IMR-90 (cell line): ENCODE measurements at regions not wholly inside any gene's neighbourhood (a gene's known extent, or its start where the extent isn't known, plus 50 kb on each side); places are given as distances from the start of the nearest gene placed in this dataset.

ENCODE experiments used
- ATAC-seq: fragments of 200-7000 bp; cut with Tn5 transposase; 2 replicates; pipeline ENCODE4 v1.9.1; 2020; ENCODE audit warnings: low read depth, mild to moderate bottlenecking, moderate library complexity
- BruUV-seq: library from RNA; stranded (reverse); fragments of 400-500 nt; replicated peaks from 2 replicates; lab custom pipeline; 2021; lab: Mats Ljungman, UMichigan
- CTCF ChIA-PET: fragments of 300-600 bp; formaldehyde crosslinking; extraction: SDS; loops from one replicate; lab custom pipeline; 2021; ENCODE audit warnings: antibody characterized with exemption; lab: Yijun Ruan, JAX
- POLR2A ChIA-PET: fragments of 300-600 bp; sonication (Branson Sonifier 250); formaldehyde crosslinking; loops from one replicate; lab custom pipeline; 2022; ENCODE audit warnings: antibody characterized with exemption; ENCODE audit not compliant: unreplicated experiment; lab: Charles Lee
- DNase-seq: peaks from one replicate; pipeline ENCODE4 v3.0.0; 2013
- H2AFZ ChIP-seq: replicated peaks from 2 replicates; pipeline ENCODE3; 2013; ENCODE audit warnings: low read length, mild to moderate bottlenecking; ENCODE audit not compliant: poor library complexity
- H2AK5ac ChIP-seq: 2 replicates; pipeline ENCODE4 v1.6.1; 2013; ENCODE audit warnings: low read depth, low read length, inconsistent platforms
- H2AK9ac ChIP-seq: replicated peaks from 2 replicates; pipeline ENCODE3; 2013; ENCODE audit warnings: mild to moderate bottlenecking, low read depth, low read length, moderate library complexity; ENCODE audit not compliant: poor library complexity
- H2BK120ac ChIP-seq: 2 replicates; pipeline ENCODE4 v1.6.1; 2013; ENCODE audit warnings: low read depth, low read length, inconsistent platforms
- H2BK15ac ChIP-seq: 3 replicates; pipeline ENCODE4 v1.6.1; 2013; ENCODE audit warnings: low read depth, low read length, inconsistent platforms
- H2BK20ac ChIP-seq: 2 replicates; pipeline ENCODE4 v1.6.1; 2013; ENCODE audit warnings: low read depth, mild to moderate bottlenecking, inconsistent platforms, low read length, moderate library complexity
- H2BK5ac ChIP-seq: 2 replicates; pipeline ENCODE4 v1.6.1; 2013; ENCODE audit warnings: mild to moderate bottlenecking, low read depth, low read length, inconsistent platforms; ENCODE audit not compliant: poor library complexity, severe bottlenecking
- H3K14ac ChIP-seq: replicated peaks from 2 replicates; pipeline ENCODE4 v1.6.1; 2013; ENCODE audit warnings: low read depth, low read length, inconsistent platforms
- H3K18ac ChIP-seq: 2 replicates; pipeline ENCODE4 v1.6.1; 2013; ENCODE audit warnings: low read depth, low read length, control low read depth
- H3K23ac ChIP-seq: 2 replicates; pipeline ENCODE4 v1.6.1; 2013; ENCODE audit warnings: low read depth, low read length, inconsistent platforms
- H3K27ac ChIP-seq: 2 replicates; pipeline ENCODE4 v1.5.1; 2013; ENCODE audit warnings: mild to moderate bottlenecking, control low read depth, low read length; ENCODE audit not compliant: insufficient read depth
- H3K27me3 ChIP-seq: 2 replicates; pipeline ENCODE4 v1.6.1; 2013; ENCODE audit warnings: low read length; ENCODE audit not compliant: control insufficient read depth, insufficient read depth
- H3K36me3 ChIP-seq: 2 replicates; pipeline ENCODE4 v1.6.1; 2013; ENCODE audit warnings: low read length, mixed read lengths; ENCODE audit not compliant: control insufficient read depth, insufficient read depth
- H3K4ac ChIP-seq: 2 replicates; pipeline ENCODE4 v1.6.1; 2013; ENCODE audit warnings: low read depth, low read length, inconsistent platforms
- H3K4me1 ChIP-seq: 2 replicates; pipeline ENCODE4 v1.6.1; 2013; ENCODE audit warnings: low read length, mixed read lengths; ENCODE audit not compliant: control insufficient read depth, insufficient read depth
- H3K4me2 ChIP-seq: 2 replicates; pipeline ENCODE4 v1.6.1; 2013; ENCODE audit warnings: low read depth, mild to moderate bottlenecking, control low read depth, low read length, moderate library complexity
- H3K4me3 ChIP-seq: 2 replicates; pipeline ENCODE4 v1.5.1; 2013; ENCODE audit warnings: low read depth, mild to moderate bottlenecking, control low read depth, low read length, moderate library complexity; ENCODE audit not compliant: insufficient read depth
- H3K56ac ChIP-seq: 2 replicates; pipeline ENCODE4 v1.6.1; 2013; ENCODE audit warnings: low read length, inconsistent platforms; ENCODE audit not compliant: insufficient read depth; ENCODE audit errors: extremely low read depth
- H3K79me1 ChIP-seq, 2 experiments: 2 replicates each; pipeline ENCODE4 v1.6.1; 2013; ENCODE audit warnings: low read length in 2 of 2, inconsistent platforms in 1 of 2, low read depth in 1 of 2
- H3K9ac ChIP-seq: 2 replicates; pipeline ENCODE4 v1.6.1; 2013; ENCODE audit warnings: low read depth, low read length, control low read depth
- H3K9me1 ChIP-seq: 2 replicates; pipeline ENCODE4 v1.6.1; 2013; ENCODE audit warnings: low read length, inconsistent platforms; ENCODE audit not compliant: insufficient read depth
- H3K9me3 ChIP-seq: 2 replicates; pipeline ENCODE4 v1.6.1; 2013; ENCODE audit warnings: low read length; ENCODE audit not compliant: control insufficient read depth, insufficient read depth
- H4K20me1 ChIP-seq: 2 replicates; pipeline ENCODE4 v1.6.1; 2013; ENCODE audit warnings: low read length, inconsistent platforms; ENCODE audit not compliant: insufficient read depth
- H4K5ac ChIP-seq: 2 replicates; pipeline ENCODE4 v1.6.1; 2013; ENCODE audit warnings: mild to moderate bottlenecking, low read depth, low read length, control low read depth
- H4K8ac ChIP-seq, 2 experiments: 2 replicates each; pipeline ENCODE4 v1.6.1; 2013; ENCODE audit warnings: low read depth in 2 of 2, low read length in 2 of 2, control low read depth in 1 of 2, inconsistent platforms in 1 of 2
- H4K91ac ChIP-seq: 2 replicates; pipeline ENCODE4 v1.6.1; 2013; ENCODE audit warnings: low read depth, low read length, inconsistent platforms; ENCODE audit not compliant: insufficient read depth
- BHLHE40 ChIP-seq: fragments of 150-350 bp; IDR thresholded peaks from 2 replicates; pipeline ENCODE4 v1.6.1; 2016; ENCODE audit warnings: mild to moderate bottlenecking, low read depth, low read length
- CEBPB ChIP-seq: IDR thresholded peaks from 2 replicates; pipeline ENCODE4 v1.6.1; 2012; ENCODE audit warnings: low read depth, low read length, improper control_type of control experiment
- CHD1 ChIP-seq: IDR thresholded peaks from 2 replicates; pipeline ENCODE4 v1.6.1; 2012; ENCODE audit warnings: low read depth, low read length, improper control_type of control experiment
- FOS ChIP-seq: fragments of 150-350 bp; IDR thresholded peaks from 2 replicates; pipeline ENCODE4 v1.6.1; 2016; ENCODE audit warnings: low read depth, low read length
- MAFK ChIP-seq: IDR thresholded peaks from 2 replicates; pipeline ENCODE4 v1.6.1; 2012; ENCODE audit warnings: low read depth, low read length, improper control_type of control experiment
- MAZ ChIP-seq: IDR thresholded peaks from 2 replicates; pipeline ENCODE4 v1.6.1; 2012; ENCODE audit warnings: low read depth, mild to moderate bottlenecking, low read length, improper control_type of control experiment, moderate library complexity, borderline replicate concordance
- MXI1 ChIP-seq: IDR thresholded peaks from 2 replicates; pipeline ENCODE4 v1.6.1; 2012; ENCODE audit warnings: low read depth, mild to moderate bottlenecking, low read length, moderate library complexity, borderline replicate concordance
- NFE2L2 ChIP-seq: fragments of 150-350 bp; IDR thresholded peaks from 2 replicates; pipeline ENCODE4 v1.6.1; 2016; ENCODE audit warnings: low read depth, mild to moderate bottlenecking, low read length
- POLR2A ChIP-seq: IDR thresholded peaks from 2 replicates; pipeline ENCODE4 v1.6.1; 2012; ENCODE audit warnings: mild to moderate bottlenecking, low read depth, low read length
- RAD21 ChIP-seq: IDR thresholded peaks from 2 replicates; pipeline ENCODE4 v1.6.1; 2012; ENCODE audit warnings: low read length, improper control_type of control experiment
- RCOR1 ChIP-seq: IDR thresholded peaks from 2 replicates; pipeline ENCODE4 v1.6.1; 2012; ENCODE audit warnings: mild to moderate bottlenecking, low read length, improper control_type of control experiment; ENCODE audit not compliant: insufficient replicate concordance
- RFX5 ChIP-seq: IDR thresholded peaks from 2 replicates; pipeline ENCODE4 v1.8.0; 2012; ENCODE audit warnings: low read depth, mild to moderate bottlenecking, low read length, moderate library complexity
- SMC3 ChIP-seq: fragments of 150-350 bp; IDR thresholded peaks from 2 replicates; pipeline ENCODE4 v1.6.1; 2016; ENCODE audit warnings: low read depth, mild to moderate bottlenecking, antibody characterized with exemption, low read length, moderate library complexity
- WGBS, 2 experiments: methylation state at CpG; one replicate each; pipeline versions ENCODE4 v1.1.5 to v1.1.7; 2013; ENCODE audit warnings: missing lambda C conversion rate in 2 of 2; ENCODE audit not compliant: insufficient read length in 1 of 2; ENCODE audit errors: extremely low coverage in 2 of 2; 5-methylcytosine and 5-hydroxymethylcytosine counted together
- dilution Hi-C: fragments of 300-500 bp; cut with HindIII; formaldehyde crosslinking; loops from one replicate; pipeline ENCODE4 v1.14.3; 2018; ENCODE audit warnings: low sequenced_read_pairs; ENCODE audit not compliant: unreplicated experiment
- in situ Hi-C: fragments of 300-500 bp; cut with MboI; formaldehyde crosslinking; loops from 3 replicates; pipeline ENCODE4 v1.14.3; 2019; ENCODE audit warnings: low sequenced_read_pairs, inconsistent platforms, mixed read lengths
- intact Hi-C: fragments of 100-400 bp; cut with micrococcal nuclease; formaldehyde crosslinking; loops from 2 replicates; pipeline ENCODE4 v1.10.0; 2022
- TF ChIP-seq, protein P1 (sequence below): fragments of 150-350 bp; IDR thresholded peaks from 2 replicates; pipeline ENCODE4 v1.6.1; 2016; ENCODE audit warnings: low read depth, mild to moderate bottlenecking, low read length, moderate library complexity, borderline replicate concordance
- TF ChIP-seq, protein P2 (sequence below): fragments of 150-350 bp; IDR thresholded peaks from 2 replicates; pipeline ENCODE4 v1.6.1; 2017; ENCODE audit warnings: mild to moderate bottlenecking, antibody characterized with exemption, low read length, low read depth
- TF ChIP-seq, protein P3 (sequence below): conservative IDR thresholded peaks from 2 replicates; pipeline ENCODE4 v1.5.1; 2012; ENCODE audit warnings: mild to moderate bottlenecking, low read depth, low read length, improper control_type of control experiment

DNA sequence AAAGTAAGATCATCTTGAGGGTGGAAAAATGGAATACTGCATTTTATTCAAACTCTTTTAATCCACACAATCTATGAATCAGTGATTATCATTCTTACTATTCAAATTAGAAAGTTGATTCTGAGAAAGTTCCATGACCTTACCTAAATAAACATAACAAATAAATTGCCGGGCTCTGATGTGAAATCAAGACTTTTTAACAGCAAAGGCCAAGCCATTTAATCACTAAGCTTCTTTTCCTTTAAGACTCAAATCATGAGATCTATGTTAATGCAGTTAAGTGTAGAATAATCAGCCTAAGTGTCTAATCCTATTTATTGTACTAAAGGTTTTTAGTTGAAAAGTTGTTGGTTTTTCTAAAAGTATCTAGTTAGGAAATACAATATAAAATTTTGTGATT, 857.0 kb downstream of the SI start:
- no peak overlapping the region for H4K91ac ChIP-seq
- no peak overlapping the region for H3K4ac ChIP-seq
- no peak overlapping the region for H3K27ac ChIP-seq
- H3K4me3 ChIP-seq = no peak overlapping the region
- in situ Hi-C loops (no loop called here), intact Hi-C loops (no loop called here), dilution Hi-C loops (no loop called here)
- H3K36me3 ChIP-seq = no peaks in the 10 kb centered on the region
- no peak for TF ChIP-seq MXI1
- TF ChIP-seq CEBPB = no peak
- TF ChIP-seq MAZ = no peak
- TF ChIP-seq, protein P1, sequence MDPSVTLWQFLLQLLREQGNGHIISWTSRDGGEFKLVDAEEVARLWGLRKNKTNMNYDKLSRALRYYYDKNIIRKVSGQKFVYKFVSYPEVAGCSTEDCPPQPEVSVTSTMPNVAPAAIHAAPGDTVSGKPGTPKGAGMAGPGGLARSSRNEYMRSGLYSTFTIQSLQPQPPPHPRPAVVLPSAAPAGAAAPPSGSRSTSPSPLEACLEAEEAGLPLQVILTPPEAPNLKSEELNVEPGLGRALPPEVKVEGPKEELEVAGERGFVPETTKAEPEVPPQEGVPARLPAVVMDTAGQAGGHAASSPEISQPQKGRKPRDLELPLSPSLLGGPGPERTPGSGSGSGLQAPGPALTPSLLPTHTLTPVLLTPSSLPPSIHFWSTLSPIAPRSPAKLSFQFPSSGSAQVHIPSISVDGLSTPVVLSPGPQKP = no peak
- TF ChIP-seq, protein P2, sequence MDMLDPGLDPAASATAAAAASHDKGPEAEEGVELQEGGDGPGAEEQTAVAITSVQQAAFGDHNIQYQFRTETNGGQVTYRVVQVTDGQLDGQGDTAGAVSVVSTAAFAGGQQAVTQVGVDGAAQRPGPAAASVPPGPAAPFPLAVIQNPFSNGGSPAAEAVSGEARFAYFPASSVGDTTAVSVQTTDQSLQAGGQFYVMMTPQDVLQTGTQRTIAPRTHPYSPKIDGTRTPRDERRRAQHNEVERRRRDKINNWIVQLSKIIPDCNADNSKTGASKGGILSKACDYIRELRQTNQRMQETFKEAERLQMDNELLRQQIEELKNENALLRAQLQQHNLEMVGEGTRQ = no peak
- TF ChIP-seq CHD1 = no peak
- no peak for TF ChIP-seq SMC3
- TF ChIP-seq BHLHE40 = no peak
- TF ChIP-seq MAFK = no peak
- TF ChIP-seq RAD21 = no peak
- no peak for TF ChIP-seq RCOR1
- TF ChIP-seq FOS = no peak
- no peak for TF ChIP-seq RFX5
- TF ChIP-seq, protein P3, sequence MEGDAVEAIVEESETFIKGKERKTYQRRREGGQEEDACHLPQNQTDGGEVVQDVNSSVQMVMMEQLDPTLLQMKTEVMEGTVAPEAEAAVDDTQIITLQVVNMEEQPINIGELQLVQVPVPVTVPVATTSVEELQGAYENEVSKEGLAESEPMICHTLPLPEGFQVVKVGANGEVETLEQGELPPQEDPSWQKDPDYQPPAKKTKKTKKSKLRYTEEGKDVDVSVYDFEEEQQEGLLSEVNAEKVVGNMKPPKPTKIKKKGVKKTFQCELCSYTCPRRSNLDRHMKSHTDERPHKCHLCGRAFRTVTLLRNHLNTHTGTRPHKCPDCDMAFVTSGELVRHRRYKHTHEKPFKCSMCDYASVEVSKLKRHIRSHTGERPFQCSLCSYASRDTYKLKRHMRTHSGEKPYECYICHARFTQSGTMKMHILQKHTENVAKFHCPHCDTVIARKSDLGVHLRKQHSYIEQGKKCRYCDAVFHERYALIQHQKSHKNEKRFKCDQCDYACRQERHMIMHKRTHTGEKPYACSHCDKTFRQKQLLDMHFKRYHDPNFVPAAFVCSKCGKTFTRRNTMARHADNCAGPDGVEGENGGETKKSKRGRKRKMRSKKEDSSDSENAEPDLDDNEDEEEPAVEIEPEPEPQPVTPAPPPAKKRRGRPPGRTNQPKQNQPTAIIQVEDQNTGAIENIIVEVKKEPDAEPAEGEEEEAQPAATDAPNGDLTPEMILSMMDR = no peak
- TF ChIP-seq NFE2L2 = no peak
- no peak for TF ChIP-seq POLR2A
- POLR2A ChIA-PET = no interaction called here
- H2AK5ac ChIP-seq = no peak overlapping the region
- no peak overlapping the region for H2AK9ac ChIP-seq
- no peak overlapping the region for H3K14ac ChIP-seq
- H3K79me1 ChIP-seq = no peaks in the 10 kb centered on the region
- CTCF ChIA-PET = no interaction called here
- H2BK15ac ChIP-seq = no peak overlapping the region
- no peak overlapping the region for H2BK120ac ChIP-seq
- H2BK5ac ChIP-seq = no peak overlapping the region
- no CpG with 5 or more reads among the region's 1 CpG for WGBS, 2 experiments
- no peak overlapping the region for H3K18ac ChIP-seq
- ATAC-seq (no peak), DNase-seq (no peak)
- no peak overlapping the region for H3K23ac ChIP-seq
- no peaks in the 10 kb centered on the region for H3K27me3 ChIP-seq
- H4K5ac ChIP-seq = no peak overlapping the region
- no peak overlapping the region for H4K8ac ChIP-seq
- no peaks in the 10 kb centered on the region for H4K20me1 ChIP-seq
- H2BK20ac ChIP-seq = no peak overlapping the region
- H3K56ac ChIP-seq = no peak overlapping the region
- no TSS peak for BruUV-seq
- no peak overlapping the region for H3K9ac ChIP-seq
- H3K4me2 ChIP-seq = no peak overlapping the region
- no peaks in the 10 kb centered on the region for H3K9me1 ChIP-seq
- no peak overlapping the region for H2AFZ ChIP-seq
- H3K4me1 ChIP-seq = no peaks in the 10 kb centered on the region
- H3K9me3 ChIP-seq = peaks cover 9% of the 10 kb centered on the region
